A673 (cell line): ENCODE measurements at regions not wholly inside any gene's neighbourhood (a gene's known extent, or its start where the extent isn't known, plus 50 kb on each side); places are given as distances from the start of the nearest gene placed in this dataset.

ENCODE experiments used
- EZH2 ChIP-seq: fragments of 200-600 bp; sonication (generic); IDR thresholded peaks from 2 replicates; pipeline ENCODE4 v1.6.1; 2017; ENCODE audit warnings: borderline replicate concordance, low read depth, mild to moderate bottlenecking, mixed read lengths, antibody characterized with exemption, low read length; ENCODE audit not compliant: poor library complexity, severe bottlenecking
- TF ChIP-seq, protein P1 (sequence below): fragments of 300-800, 200-600 bp; sonication (generic); conservative IDR thresholded peaks from 2 replicates; pipeline ENCODE4 v1.5.1; 2017; ENCODE audit warnings: low read depth, mild to moderate bottlenecking, antibody characterized with exemption, low read length, moderate library complexity, mixed read lengths

DNA sequence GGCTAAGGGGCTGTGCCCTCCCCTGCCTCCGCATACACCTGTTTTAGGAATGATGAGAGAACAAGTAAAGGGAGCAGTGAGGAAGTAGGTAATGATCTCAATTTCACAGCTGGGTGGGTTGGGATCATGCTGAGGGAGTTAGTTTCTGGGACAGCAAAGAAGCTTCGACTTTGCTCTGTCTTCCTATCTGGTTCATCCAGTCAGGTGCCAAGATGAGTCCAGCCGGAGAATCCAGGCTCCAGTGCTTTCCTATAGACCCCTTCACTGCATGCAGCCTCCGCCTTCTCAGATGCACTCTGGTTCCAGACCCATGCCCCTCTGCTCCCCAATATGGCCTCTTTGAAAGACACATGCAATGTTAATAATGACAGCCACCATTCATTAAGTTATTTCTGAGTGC is 119.1 kb upstream of the NCAM1 start:
- TF ChIP-seq, protein P1, sequence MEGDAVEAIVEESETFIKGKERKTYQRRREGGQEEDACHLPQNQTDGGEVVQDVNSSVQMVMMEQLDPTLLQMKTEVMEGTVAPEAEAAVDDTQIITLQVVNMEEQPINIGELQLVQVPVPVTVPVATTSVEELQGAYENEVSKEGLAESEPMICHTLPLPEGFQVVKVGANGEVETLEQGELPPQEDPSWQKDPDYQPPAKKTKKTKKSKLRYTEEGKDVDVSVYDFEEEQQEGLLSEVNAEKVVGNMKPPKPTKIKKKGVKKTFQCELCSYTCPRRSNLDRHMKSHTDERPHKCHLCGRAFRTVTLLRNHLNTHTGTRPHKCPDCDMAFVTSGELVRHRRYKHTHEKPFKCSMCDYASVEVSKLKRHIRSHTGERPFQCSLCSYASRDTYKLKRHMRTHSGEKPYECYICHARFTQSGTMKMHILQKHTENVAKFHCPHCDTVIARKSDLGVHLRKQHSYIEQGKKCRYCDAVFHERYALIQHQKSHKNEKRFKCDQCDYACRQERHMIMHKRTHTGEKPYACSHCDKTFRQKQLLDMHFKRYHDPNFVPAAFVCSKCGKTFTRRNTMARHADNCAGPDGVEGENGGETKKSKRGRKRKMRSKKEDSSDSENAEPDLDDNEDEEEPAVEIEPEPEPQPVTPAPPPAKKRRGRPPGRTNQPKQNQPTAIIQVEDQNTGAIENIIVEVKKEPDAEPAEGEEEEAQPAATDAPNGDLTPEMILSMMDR, result no peak
- TF ChIP-seq EZH2, result no peak
